ENCODE measurements at regions not wholly inside any gene's neighbourhood (a gene's known extent, or its start where the extent isn't known, plus 50 kb on each side); places are given as distances from the start of the nearest gene placed in this dataset.
A peak's percentile ranks its signal among the peaks of the same experiment; 100 is the strongest.

DNA sequence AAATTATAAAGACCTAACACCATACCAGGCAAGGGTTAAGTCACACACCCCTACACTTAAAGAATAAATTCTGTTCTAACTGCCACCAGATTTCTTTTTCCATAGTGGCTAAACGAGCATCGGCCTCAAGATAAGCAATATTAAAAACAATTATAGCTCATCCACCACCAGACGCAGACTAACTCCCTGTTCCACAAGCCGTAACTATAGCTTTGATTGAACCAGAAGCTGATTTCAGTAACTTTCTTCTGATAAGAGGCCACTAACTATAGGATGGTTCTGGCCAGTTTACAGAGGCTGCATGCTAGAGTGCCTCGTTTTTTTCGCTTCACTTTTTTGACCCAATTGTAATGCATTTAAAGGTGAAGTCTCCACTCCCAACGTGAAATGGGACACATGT is 238.8 kb downstream of the MRPL39 start:
- no peaks in the 10 kb centered on the region for H3K9me3 Mint-ChIP-seq
- H3K4me1 Mint-ChIP-seq, result no peaks in the 10 kb centered on the region
- no peak overlapping the region for H3K4me3 Mint-ChIP-seq
- no peaks in the 10 kb centered on the region for H3K27me3 Mint-ChIP-seq
- H3K36me3 Mint-ChIP-seq, result no peaks in the 10 kb centered on the region
- peak overlapping the region in 1 of 3 donors; percentile 80 for H3K27ac Mint-ChIP-seq

DNA sequence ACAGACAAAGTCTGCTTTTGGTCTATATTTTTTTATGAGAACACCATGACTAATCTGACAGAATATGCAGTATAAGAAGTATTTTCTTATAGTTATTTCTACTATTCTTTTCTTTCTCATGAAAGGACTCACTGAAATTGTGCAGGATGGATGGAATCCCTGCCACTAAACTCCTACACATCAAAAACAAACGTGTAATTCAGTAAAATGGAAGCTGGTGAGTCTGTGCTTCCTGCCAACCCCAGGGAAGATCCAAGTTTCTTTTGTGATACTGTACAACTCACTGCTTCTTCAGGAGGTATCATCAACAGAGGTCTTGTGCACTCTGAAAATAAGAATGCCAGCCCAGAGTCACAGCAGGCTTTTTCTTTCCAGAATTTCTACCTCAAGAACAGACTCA is 241.2 kb downstream of the MRPL39 start:
- Mint-ChIP-seq H3K36me3 (no peaks in the 10 kb centered on the region), H3K4me1 (peaks cover 0 to 3% (median 3%) of the 10 kb centered on the region in 3 donors), H3K4me3 (no peak overlapping the region), H3K27me3 (no peaks in the 10 kb centered on the region), H3K9me3 (no peaks in the 10 kb centered on the region), H3K27ac (no peak overlapping the region)

DNA sequence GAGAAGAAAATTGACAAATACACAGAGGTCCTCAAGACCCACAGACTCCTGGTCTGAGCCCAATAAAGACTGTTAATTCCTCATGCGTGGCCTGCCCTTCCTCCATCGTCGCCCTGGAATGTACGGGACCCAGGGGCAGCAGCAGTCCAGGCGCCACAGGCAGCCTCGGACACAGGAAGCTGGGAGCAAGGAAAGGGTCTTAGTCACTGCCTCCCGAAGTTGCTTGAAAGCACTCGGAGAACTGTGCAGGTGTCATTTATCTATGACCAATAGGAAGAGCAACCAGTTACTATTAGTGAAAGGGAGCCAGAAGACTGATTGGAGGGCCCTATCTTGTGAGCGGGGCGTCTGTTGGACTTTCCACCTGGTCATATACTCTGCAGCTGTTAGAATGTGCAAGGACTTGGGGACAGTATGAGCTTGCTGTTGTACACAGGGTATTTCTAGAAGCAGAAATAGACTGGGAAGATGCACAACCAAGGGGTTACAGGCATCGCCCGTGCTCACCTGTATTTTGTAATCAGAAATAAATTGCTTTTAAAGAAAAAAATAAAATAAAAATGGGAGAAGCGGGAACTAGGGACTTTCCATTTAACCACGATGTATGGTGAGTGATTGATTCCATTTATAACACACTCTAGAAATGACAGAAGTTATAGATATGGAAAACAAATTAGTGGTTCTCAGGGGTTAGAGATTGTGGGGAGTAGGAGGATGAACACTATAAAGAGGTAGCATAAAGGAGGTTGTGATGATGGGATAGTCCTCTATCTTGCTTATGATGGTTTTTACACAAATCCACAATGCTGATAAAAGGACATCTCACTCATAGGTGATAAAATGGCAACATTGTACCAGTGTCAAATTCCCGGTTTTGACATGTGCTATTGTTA is 244.7 kb downstream of the MRPL39 start:
- no peak overlapping the region for H3K27ac Mint-ChIP-seq

DNA sequence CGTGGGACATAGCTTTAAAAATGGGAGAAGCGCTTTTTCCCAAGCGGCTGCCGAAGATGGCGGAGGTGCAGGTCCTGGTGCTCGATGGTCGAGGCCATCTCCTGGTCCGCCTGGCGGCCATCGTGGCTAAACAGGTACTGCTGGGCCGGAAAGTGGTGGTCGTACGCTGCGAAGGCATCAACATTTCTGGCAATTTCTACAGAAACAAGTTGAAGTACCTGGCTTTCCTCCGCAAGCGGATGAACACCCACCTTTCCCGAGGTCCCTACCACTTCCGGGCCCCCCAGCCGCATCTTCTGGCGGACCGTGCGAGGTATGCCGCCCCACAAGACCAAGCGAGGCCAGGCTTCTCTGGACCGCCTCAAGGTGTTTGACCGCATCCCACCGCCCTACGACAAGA is 245.5 kb downstream of the MRPL39 start:
- Mint-ChIP-seq H3K4me1 (peaks cover 0 to 6% (median 3%) of the 10 kb centered on the region in 3 donors), H3K36me3 (peaks cover 2% of the 10 kb centered on the region), H3K9me3 (peaks cover 0 to 5% (median 0%) of the 10 kb centered on the region in 3 donors), H3K4me3 (no peak overlapping the region), H3K27me3 (no peaks in the 10 kb centered on the region), H3K27ac (no peak overlapping the region)

More for the DNA sequence above, 244.7 kb downstream of the MRPL39 start:
- H3K4me3 Mint-ChIP-seq, result no peak overlapping the region
- no peaks in the 10 kb centered on the region for H3K36me3 Mint-ChIP-seq
- peaks cover 0 to 1% (median 0%) of the 10 kb centered on the region in 3 donors for H3K9me3 Mint-ChIP-seq
- H3K4me1 Mint-ChIP-seq, result peaks cover 0 to 6% (median 3%) of the 10 kb centered on the region in 3 donors
- no peaks in the 10 kb centered on the region for H3K27me3 Mint-ChIP-seq

DNA sequence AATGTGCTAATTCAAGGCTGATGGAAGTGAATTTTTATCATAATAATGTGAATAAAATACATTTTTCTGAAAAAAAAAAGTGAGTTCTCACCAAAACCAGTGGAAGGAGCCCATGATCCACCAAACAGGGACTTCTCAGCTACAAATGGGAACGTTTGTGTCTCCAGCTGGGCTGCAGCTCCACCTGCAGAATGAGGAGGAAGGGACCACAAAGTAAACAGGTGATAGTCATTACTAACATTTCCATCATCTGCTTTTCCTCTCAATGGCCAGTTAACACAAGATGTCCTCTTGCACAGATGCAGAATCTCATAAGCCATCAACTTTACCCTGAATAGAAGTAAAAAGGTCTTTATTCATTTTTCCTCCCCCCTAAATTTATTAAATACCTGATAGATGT is 246.2 kb downstream of the MRPL39 start:
- H3K4me1 Mint-ChIP-seq, result peaks cover 0 to 6% (median 3%) of the 10 kb centered on the region in 3 donors
- peaks cover 2% of the 10 kb centered on the region for H3K36me3 Mint-ChIP-seq
- H3K27ac Mint-ChIP-seq, result no peak overlapping the region
- no peak overlapping the region for H3K4me3 Mint-ChIP-seq
- peaks cover 0 to 5% (median 0%) of the 10 kb centered on the region in 3 donors for H3K9me3 Mint-ChIP-seq
- H3K27me3 Mint-ChIP-seq, result no peaks in the 10 kb centered on the region

DNA sequence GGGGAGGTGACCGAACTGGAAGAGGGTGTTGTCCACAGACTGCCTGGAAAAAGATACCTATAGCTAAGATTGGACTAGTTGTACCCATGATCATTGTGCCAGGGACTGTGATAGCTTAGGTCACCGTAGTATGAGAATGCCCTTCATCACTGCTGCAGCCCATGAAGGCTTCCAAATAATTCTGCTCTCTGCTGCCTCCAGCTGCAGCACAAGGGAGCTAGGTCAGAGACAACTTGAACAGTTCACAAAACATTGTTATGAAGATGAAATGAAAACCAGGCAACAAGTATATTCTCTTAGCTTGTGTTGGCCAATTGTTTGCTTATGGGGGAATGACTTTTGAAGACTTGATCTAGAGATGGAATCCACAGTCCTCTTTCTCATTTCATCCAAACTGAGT is 246.7 kb downstream of the MRPL39 start:
- H3K36me3 Mint-ChIP-seq, result peaks cover 2% of the 10 kb centered on the region
- H3K4me3 Mint-ChIP-seq, result no peak overlapping the region
- H3K9me3 Mint-ChIP-seq, result peaks cover 0 to 5% (median 0%) of the 10 kb centered on the region in 3 donors
- H3K27ac Mint-ChIP-seq, result no peak overlapping the region
- no peaks in the 10 kb centered on the region for H3K27me3 Mint-ChIP-seq
- H3K4me1 Mint-ChIP-seq, result peaks cover 0 to 6% (median 3%) of the 10 kb centered on the region in 3 donors

DNA sequence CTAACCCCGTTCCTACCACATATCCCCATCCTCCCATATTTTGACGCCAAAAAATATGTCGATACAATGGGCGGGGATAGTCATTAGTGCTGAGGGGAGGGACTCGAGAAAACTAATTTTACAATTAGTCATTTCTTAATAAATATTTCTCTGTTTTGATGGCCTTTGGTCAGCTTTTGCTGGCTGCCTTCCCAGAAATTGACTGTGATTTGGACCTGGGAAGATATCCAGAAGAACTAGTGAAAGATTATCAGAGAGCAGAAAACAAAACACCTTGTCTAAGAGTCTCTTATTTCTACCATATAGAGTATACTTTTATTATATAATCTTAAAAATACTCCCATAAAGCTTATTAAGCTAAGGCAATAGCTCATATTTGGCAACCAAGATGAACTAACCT is 247.6 kb downstream of the MRPL39 start:
- no peak overlapping the region for H3K4me3 Mint-ChIP-seq
- peaks cover 0 to 6% (median 3%) of the 10 kb centered on the region in 3 donors for H3K4me1 Mint-ChIP-seq
- H3K9me3 Mint-ChIP-seq, result peaks cover 0 to 5% (median 0%) of the 10 kb centered on the region in 3 donors
- H3K27ac Mint-ChIP-seq, result no peak overlapping the region
- H3K27me3 Mint-ChIP-seq, result no peaks in the 10 kb centered on the region
- H3K36me3 Mint-ChIP-seq, result peaks cover 2% of the 10 kb centered on the region

DNA sequence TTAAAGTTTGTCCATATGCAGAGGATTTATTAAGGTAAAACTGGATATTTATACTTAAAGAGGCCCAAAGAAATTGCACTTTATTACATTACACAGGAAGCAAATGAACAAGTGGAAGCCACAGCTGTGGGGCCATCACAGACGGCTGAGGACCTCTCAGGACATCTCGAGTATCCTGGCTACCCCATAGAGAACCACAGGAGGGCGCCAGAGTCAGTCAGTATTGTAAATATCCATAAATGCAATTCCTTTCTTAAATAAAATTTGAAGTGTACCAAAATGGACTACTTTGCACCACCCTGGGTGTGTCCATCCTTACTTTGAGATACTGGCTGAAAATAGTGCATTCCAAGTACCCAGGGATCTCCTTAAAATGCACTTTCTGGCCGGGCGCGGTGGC is 257.2 kb downstream of the MRPL39 start:
- Mint-ChIP-seq H3K27me3 (peaks cover 2% of the 10 kb centered on the region), H3K27ac (no peak overlapping the region), H3K4me1 (no peaks in the 10 kb centered on the region), H3K36me3 (peaks cover 5% of the 10 kb centered on the region), H3K4me3 (no peak overlapping the region), H3K9me3 (peaks cover 0 to 3% (median 0%) of the 10 kb centered on the region in 3 donors)

DNA sequence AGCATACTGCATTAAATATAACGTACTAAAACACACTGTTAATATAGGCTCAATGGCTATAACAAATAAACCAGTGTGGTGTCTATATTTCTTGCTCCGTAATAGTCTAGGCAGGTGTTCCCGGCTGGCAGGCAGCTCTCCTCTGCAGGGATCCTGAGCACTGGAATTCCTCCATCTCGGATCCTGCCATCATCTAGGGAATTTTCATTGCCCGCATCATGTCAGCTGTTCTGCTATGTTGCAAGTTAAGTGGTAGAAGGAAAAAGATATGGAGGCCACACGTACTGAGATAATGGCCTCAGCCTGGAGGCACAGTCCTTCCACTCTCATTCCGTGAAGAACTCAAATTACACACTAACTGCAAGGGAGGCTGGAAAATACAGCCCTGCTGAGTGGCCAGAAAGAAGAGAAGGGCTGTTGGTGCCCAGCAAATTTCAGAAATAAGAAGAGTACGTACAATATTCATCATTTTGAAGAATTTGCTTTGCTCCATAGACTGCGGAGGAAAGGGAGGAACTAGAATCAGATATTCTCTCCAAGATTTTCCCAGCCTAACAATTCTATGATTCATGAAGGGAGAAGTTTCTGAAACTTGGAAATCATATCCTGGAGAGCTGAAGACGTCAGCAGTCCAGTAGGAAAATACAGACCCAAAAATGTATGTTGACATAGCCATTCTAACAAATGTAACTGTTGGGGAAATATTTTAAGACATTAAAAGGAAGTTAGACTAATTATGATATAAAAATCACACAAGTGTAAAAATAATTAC is 263.3 kb downstream of the MRPL39 start:
- Mint-ChIP-seq H3K4me3 (no peak overlapping the region), H3K4me1 (no peaks in the 10 kb centered on the region), H3K36me3 (peaks cover 2% of the 10 kb centered on the region), H3K27me3 (peaks cover 2% of the 10 kb centered on the region), H3K9me3 (peaks cover 0 to 3% (median 0%) of the 10 kb centered on the region in 3 donors), H3K27ac (no peak overlapping the region)

DNA sequence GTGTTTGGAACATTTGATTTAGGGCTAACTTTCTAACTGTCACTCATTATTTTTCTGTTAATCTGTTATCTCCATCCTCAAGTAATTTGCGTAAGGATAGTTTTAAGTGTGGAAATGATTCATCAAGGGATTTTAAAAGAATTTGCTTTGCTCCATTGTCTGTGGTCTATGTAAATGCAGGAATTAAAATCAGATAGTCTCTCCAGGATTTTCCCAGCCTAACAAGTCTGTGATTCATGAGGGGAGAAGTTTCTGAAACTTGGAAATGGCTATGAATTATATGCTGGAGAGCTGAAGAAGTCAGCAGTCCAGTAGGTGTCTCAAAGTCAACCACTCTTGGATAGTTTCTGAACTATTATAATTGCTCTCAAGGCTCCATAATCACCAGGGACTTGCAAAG is 264.5 kb downstream of the MRPL39 start:
- Mint-ChIP-seq H3K4me1 (no peaks in the 10 kb centered on the region), H3K4me3 (no peak overlapping the region), H3K36me3 (peaks cover 2% of the 10 kb centered on the region), H3K27ac (no peak overlapping the region), H3K9me3 (peaks cover 0 to 3% (median 0%) of the 10 kb centered on the region in 3 donors), H3K27me3 (no peaks in the 10 kb centered on the region)

DNA sequence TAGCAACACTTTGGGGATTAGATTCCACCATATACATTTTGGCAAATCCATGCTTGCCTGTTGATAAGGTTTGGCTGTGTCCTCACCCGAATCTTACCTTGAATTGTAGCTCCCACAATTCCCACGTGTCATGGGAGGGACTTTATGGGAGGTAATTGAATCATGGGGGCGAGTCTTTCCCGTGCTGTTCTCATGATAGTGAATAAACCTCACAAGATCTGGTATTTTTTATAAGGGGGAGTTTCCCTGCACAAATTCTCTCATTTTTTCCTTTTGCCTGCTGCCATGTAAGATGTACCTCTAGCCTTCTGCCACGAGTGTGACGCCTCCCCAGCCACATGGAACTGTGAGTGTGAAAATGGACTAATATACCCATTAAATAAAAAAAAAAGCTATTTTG is 265.3 kb downstream of the MRPL39 start:
- Mint-ChIP-seq H3K4me1 (no peaks in the 10 kb centered on the region), H3K36me3 (no peaks in the 10 kb centered on the region), H3K9me3 (no peaks in the 10 kb centered on the region), H3K4me3 (no peak overlapping the region), H3K27me3 (no peaks in the 10 kb centered on the region), H3K27ac (no peak overlapping the region)

DNA sequence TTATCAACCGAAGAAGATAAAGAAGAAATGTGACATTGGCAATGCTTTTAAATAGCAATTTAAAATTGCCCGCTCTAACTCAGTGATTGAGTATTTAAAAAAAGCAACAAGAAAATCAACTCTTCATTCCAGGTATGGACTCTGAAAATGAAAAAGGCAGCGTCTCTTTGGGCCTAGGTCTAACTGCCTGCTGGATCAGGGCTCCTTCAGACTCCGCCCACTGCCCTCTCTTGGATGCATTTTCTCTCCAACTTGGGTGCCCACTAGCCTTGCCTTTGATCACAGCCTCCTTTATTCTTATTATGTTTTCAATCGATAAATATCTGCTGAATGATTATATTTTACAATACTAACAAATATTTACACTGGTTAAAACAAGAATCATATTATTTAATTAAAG is 268.9 kb downstream of the MRPL39 start:
- peaks cover 0 to 1% (median 1%) of the 10 kb centered on the region in 3 donors for H3K9me3 Mint-ChIP-seq
- H3K27me3 Mint-ChIP-seq, result no peaks in the 10 kb centered on the region
- H3K4me1 Mint-ChIP-seq, result no peaks in the 10 kb centered on the region
- no peak overlapping the region for H3K4me3 Mint-ChIP-seq
- no peaks in the 10 kb centered on the region for H3K36me3 Mint-ChIP-seq
- no peak overlapping the region for H3K27ac Mint-ChIP-seq

DNA sequence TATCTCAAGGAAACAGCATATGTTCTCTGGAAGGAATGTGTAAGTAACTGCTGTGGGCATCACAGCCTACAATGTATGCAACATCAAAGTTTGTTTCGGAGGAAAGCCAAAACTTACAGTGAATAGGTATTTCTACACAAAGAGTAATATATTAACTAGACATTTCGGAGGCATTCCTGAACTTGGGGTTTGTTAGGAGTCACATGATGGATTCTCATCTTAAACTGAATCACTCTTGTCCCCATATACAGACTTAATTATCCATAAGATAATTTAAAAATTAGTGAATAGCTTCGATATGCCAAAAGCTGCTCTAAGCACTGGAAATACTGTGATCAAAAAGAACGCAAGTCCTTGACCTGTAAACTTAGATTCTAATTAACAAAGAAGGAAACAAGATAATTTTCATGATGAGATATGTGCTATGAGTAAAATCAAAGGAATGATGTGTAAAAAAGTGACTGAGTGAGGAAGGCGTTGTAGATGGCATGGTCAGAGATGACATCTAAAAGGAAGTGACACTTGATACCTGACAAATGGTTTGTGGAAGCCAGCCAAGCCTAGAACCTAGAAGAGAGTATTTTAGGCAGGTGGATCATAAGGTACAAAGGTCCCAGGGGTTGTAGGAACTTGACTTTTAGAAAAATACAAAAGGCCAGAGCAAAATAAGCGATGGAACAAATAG is 273.1 kb downstream of the MRPL39 start:
- Mint-ChIP-seq H3K9me3 (peaks cover 0 to 1% (median 1%) of the 10 kb centered on the region in 3 donors), H3K4me1 (no peaks in the 10 kb centered on the region), H3K27ac (peak overlapping the region in 1 of 3 donors; percentile 8), H3K27me3 (no peaks in the 10 kb centered on the region), H3K36me3 (no peaks in the 10 kb centered on the region), H3K4me3 (no peak overlapping the region)

DNA sequence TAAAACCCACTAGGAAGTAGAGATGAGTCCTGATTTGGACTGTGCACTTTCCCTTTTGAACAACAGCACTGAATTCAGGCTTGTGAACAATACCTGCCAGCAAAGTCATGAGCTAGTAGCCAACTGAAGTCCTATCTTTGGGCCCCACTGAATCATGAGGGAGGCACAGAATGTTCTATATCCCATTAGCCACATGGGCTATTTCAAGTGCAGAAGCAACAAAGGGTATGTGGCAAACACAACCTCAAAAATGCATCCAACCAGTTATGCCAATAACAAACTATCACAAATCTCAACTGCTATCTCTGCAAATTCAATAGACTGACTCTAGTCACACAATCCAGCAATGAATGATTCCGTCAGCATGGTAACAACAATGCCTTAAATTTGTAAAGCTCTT is 276.0 kb downstream of the MRPL39 start:
- peaks cover 0 to 1% (median 1%) of the 10 kb centered on the region in 3 donors for H3K9me3 Mint-ChIP-seq
- no peak overlapping the region for H3K27ac Mint-ChIP-seq
- H3K4me3 Mint-ChIP-seq, result no peak overlapping the region
- no peaks in the 10 kb centered on the region for H3K4me1 Mint-ChIP-seq
- H3K27me3 Mint-ChIP-seq, result no peaks in the 10 kb centered on the region
- H3K36me3 Mint-ChIP-seq, result no peaks in the 10 kb centered on the region

DNA sequence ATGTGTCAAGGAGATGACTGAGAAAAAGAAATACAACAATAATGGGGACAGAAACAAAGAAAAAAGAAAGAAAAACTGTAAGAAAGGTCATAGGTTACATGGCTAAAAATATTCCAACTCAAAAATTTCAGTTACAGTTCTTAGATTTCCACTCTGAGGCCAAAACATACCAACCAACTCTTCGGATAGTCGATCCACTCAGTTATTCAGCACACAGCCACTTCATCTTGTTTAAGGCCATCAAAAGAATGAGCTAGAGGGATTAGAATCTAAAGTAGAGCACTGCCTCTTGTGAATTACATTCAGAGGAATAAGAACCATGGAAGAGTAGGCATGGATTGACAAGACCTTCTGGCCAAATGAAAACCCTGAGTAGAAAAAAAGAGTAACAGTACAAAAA is 277.0 kb downstream of the MRPL39 start:
- H3K4me1 Mint-ChIP-seq, result no peaks in the 10 kb centered on the region
- peaks cover 0 to 1% (median 0%) of the 10 kb centered on the region in 3 donors for H3K9me3 Mint-ChIP-seq
- no peaks in the 10 kb centered on the region for H3K36me3 Mint-ChIP-seq
- H3K4me3 Mint-ChIP-seq, result no peak overlapping the region
- no peaks in the 10 kb centered on the region for H3K27me3 Mint-ChIP-seq
- H3K27ac Mint-ChIP-seq, result no peak overlapping the region

Measured in IgD-negative memory B cell (primary cell).